ENCODE measurements at regions not wholly inside any gene's neighbourhood (a gene's known extent, or its start where the extent isn't known, plus 50 kb on each side); places are given as distances from the start of the nearest gene placed in this dataset.

- DNase-seq, result no peak
Observed at GRCh38 chr5:3002230-3002629, 250.8 kb upstream of the IRX2 start.

DNA sequence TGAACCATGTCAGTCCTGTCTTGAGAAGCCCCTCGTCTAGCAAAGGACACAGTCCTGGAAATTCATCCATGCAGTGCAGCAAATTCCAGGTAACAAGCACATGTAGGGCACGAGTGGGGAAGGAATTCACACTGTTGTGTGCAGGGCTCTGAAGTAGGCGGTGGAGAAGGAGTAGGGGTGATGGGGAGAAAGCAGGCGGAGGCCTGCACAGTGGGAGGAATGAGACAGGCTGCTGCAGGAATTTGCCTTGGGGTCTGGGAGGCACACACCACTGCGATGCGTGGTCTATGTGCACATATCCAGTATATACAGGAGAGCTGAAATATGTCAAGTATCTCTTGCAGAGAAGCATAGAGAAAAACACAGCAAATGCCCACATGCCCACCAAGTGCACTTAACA, 249.2 kb upstream of the IRX2 start:
- DNase-seq, result no peak

- no peak for DNase-seq
Observed at GRCh38 chr5:2999926-3000325, 248.4 kb upstream of the IRX2 start.

DNA sequence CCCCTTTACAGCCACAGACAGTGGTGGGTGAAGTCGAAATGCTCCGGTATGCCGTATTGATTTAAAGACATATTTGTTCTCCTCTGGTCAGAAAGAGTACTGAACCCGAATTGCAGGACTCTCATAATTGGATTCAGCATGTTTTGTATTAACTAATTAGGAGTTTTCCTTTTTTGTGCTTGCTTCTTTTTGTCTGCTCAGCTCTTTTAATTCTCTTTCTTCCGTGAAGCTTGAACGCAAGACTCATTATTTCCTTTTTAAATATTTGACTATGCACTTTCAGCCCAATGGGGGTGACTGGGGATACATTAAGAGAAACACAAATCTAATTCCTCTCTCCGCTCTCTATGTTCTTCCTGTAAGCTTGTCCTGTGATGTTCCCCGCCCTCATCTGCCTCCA, 246.6 kb upstream of the IRX2 start:
- DNase-seq, result peak; percentile 17

GRCh38 chr5:2997179-2997578, 245.7 kb upstream of the IRX2 start:
- peak; percentile 33 for DNase-seq

DNA sequence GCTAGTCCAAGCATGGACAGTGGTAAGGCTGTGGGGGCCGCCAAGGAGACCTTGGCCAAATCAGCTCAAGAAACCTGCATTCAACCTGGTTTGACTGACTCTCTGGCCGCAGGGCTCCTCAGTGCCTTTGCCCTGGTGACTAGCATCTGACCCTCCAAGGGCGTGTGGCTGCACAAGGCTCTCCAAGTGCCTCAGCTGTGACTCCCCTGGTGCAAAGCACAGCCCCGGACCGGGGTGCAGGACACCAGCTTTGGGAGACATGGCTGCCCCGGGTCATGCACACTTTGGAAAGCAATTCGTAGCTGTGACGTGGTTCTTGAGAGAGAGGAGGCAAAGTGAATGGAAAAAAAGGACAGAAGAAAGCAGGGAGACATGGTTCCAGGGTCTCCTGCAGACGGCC, 245.2 kb upstream of the IRX2 start:
- DNase-seq, result no peak

GRCh38 chr5:2996248-2996647, 244.8 kb upstream of the IRX2 start:
- no peak for DNase-seq

GRCh38 chr5:2995667-2996066, 244.2 kb upstream of the IRX2 start:
- DNase-seq, result no peak

DNA sequence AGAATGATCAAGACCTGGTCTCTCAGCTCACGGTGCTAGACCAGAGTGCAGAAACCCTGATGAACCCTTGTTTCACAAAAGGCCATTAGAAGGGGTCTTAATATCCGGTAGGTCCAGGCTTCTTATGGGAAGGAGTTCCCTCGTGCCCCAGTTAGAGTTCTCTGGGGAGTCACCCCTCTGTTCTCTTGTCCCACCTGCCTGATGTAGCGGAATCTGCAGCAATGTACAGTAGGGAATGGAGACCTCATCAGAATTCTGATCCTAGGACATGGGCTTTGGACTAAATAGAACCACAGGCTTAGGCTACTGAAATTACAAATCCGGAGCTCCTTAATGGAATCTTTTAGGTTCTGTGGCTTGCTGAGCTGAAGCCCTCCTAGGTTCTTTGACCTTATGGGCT, 243.6 kb upstream of the IRX2 start:
- DNase-seq, result no peak

DNA sequence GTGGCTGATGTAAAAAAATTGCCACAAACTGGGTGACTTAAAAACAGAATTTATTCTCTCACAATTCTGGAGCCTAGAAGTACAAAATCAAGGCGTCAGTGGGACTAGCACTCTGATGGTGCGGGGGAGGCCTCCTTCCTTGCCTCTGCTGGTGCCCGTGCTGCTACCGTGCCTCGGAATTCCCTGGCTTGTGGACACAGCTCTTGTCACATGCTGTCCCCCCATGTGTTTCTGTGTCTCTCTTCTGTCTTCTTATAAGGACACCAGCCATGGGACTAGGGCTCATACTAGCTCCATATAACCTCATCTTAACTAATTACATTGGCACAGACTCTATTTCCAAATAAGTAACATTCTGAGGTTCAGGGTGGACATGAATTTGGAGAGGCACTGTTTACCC, 242.3 kb upstream of the IRX2 start:
- no peak for DNase-seq

DNA sequence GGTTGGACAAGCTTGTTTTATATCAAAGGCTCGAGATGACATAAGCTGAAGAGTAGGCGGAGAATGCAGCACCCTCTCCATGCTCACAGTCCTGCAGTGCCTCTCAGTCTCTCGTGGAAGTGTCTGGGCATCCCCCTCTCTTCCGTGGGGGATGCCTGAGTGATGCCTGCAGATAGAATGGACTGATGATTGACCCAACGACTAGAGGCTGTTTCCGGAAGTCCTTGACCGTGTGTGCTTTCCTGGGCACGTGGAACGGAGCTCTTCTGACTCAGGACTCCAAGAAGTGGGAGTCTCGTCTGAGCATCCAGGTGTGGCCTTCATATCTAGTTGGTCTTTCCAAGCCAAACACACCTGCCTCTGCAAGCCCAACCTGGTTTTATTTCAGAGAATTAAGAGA, 241.8 kb upstream of the IRX2 start:
- no peak for DNase-seq

DNA sequence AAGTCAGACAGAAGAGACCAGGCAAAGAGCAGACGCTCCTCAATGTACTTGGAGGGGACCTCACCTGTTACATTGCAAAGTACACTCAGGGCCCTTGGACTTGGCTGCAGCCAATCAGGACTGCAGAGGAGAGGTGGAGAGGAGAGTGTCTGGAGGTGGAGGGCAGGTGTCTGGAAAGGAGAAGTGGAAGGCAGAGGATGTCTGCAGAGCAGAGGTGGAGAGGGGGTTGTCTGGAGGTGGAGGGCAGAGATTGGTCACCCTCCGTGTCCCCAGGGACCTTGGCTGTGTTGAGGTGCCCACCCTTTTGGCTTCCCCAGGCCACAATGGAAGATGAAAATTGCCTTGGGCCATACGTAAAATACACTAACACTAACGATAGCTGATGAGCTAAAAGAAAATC, 241.3 kb upstream of the IRX2 start:
- DNase-seq, result no peak

GRCh38 chr5:2991884-2992283, 240.4 kb upstream of the IRX2 start:
- DNase-seq, result no peak

DNA sequence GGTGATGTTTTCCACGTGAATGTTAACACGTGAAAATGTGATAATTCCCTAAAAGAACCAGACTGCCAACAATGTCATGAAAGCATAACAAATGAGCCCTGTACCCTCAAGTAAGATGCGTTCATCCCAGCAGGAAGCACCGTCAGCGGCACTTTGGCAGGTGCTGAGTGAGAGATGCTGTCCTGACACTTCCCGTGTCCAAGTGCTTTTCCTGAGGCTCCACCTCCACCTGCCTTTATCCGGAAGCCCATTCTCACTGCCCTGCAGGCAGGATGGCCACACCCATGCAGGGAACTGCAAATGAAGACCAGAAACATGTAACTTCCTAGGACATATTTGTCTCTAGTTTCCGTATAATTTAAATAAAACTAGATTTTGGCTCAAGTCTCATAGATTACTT, 238.0 kb upstream of the IRX2 start:
- no peak for DNase-seq

DNA sequence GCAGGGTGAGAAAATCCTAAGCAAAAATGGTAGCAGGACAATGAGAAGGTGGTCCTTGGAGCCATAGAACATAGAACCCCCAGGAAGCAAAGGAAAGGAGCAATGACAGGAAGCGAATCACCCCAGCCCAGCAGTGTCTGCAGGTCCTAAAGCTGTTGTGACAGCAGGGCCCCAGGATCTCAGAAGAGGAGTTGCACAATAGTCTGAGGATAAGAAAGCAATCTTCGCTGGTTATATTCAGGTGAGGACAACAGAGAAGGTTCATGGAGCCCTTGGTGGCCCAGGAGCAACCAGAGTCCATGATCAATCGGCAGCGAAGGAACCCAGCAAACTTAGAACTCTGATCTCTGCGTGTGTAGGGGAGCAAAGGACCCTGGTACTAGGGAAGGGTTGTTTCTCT, 234.8 kb upstream of the IRX2 start:
- DNase-seq, result no peak

DNA sequence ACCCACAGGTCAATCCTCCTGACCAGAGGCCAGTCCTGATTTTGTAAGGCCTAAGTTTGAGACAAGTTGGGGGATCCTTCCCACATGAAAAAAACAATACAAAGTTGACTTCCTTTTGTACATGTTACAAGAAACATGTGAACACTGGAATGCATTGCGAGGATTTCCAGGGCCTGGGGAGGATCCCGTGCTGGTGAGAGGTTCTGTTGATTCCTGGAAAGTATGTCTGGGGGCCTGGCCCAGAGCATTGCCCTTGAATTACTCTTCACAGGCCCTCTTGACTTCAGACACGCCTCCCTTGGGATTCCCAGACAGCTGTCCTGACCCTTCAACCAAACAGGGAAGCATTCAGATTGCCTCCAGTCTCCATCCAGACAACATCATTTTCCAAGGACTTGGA, 234.2 kb upstream of the IRX2 start:
- no peak for DNase-seq

- no peak for DNase-seq
Observed at GRCh38 chr5:2983583-2984300, 232.3 kb upstream of the IRX2 start.

- DNase-seq, result no peak
Observed at GRCh38 chr5:2981652-2982051, 230.2 kb upstream of the IRX2 start.

- no peak for DNase-seq
Observed at GRCh38 chr5:2981035-2981434, 229.6 kb upstream of the IRX2 start.

- peak; percentile 51 for DNase-seq
Observed at GRCh38 chr5:2960294-2960693, 208.8 kb upstream of the IRX2 start.

DNA sequence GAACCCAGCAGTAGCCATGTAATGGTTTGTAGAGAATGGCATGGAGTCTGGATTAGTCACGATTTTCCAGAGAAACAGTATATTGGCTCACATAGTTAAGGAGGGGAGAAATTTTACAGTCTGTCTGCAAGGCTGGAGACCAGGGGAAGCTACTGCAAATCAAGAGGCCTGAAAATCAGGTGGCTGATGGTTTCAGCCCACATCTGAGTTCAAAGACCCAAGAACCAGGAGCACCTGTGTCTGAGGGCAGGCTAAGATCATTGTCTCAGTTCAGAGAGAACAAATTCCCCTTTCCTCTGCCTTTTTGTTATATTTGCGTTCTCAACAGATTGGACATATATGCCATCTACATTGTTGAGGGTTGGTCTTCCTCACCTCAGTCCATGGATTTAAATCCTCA, 207.5 kb upstream of the IRX2 start:
- DNase-seq, result no peak

GRCh38 chr5:2948875-2949274, 197.4 kb upstream of the IRX2 start:
- no peak for DNase-seq

DNA sequence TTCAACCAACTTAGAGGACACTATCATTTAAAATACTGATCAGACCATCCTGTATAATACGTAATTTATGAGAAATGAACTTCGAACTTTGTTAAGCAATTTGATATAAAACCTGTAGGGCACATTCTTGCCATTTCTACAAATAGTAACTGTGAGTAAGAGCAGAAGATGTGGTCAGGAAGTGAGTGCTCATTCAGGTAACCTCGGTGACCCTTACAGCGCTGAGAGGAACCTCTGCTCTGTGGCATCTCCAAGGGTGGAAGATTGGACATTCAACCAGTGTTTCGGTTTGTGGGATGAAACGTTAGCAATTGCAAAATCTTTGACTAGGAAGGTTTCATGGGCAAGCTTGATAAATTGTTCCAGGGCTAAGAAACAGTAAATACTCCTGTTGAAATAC, 194.8 kb upstream of the IRX2 start:
- no peak for DNase-seq

DNA sequence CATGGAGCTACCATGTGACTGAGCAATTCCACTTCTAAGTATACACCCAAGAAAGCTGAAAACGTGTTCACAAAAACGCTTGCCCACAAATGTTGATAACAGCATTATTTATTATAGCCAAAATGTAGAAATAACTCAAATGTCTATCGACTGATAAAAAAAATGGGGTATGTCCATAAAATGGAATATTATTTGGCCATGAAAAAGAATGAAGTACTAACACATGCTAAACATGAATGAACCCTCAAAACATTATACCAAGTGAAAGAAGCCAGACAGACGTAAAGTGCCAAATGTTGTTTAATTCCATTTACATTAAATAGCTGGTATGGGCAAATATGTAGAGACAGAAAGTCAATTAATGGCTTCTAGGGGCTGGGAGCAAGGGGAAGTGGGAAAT, 184.9 kb upstream of the IRX2 start:
- DNase-seq, result no peak

DNA sequence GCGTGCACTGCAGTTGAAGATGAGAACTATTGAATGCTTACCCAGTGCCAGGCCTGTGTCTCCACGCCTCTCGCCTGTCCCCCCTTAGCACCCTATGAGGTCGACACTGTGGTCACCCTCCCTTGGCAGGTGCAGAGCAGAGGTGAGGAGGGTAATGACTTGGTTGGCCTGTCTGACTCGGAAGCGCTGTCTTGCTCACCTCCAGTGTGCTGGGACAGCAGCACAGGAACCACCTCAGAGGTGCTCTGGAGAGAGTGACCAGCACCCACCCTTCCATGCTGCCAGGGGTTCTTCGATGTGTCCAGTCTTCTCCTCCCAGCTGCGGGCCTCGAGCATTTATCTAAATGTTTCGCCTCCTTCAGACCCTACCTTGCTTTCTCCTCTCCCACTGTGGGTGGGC, 178.3 kb upstream of the IRX2 start:
- no peak for DNase-seq

DNA sequence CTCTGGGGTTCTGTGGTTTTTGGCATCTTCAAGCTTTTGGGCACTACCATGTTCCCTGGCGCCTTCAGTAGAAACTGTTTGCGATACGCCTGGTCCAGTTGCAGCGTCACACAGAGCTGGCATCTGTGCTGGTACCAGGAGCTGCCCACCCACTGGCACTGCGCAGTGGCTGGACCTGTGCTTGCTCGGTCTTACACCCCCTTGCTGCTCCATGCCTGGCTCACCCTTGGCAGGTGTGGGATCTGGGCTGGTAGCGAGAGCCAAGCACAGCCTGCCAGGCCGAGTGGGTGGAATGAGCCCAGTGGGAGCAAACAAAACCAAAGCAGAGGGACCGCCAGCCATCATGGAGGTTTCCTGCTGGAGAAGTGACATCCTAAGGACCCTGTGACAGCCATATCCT, 170.2 kb upstream of the IRX2 start:
- no peak for DNase-seq
